ENCODE measurements at regions not wholly inside any gene's neighbourhood (a gene's known extent, or its start where the extent isn't known, plus 50 kb on each side); places are given as distances from the start of the nearest gene placed in this dataset.

GRCh38 chr3:159144472-159144871, 342.6 kb downstream of the MFSD1 start:
- H3K27ac ChIP-seq (ENCODE audit: low read depth in 1 of 2, low read length in 2 of 2): no peak overlapping the region
- H3K27me3 ChIP-seq (ENCODE audit: control insufficient read depth in 1 of 2, insufficient read depth in 2 of 2, low read length in 1 of 2): no peaks in the 10 kb centered on the region
- H3K4me3 ChIP-seq (ENCODE audit: low read length in 2 of 2): no peak overlapping the region
- ATAC-seq (ENCODE audit: low FRiP score) (no peak), DNase-seq (no peak)
- no peaks in the 10 kb centered on the region for H3K9me3 ChIP-seq (ENCODE audit: control insufficient read depth, low read length)
- H3K4me1 ChIP-seq (ENCODE audit: control insufficient read depth in 1 of 2, insufficient read depth in 2 of 2, low read length in 2 of 2): no peaks in the 10 kb centered on the region
- intact Hi-C loops (cut with DNase I): no loop called here
- no peaks in the 10 kb centered on the region for H3K36me3 ChIP-seq (ENCODE audit: control insufficient read depth in 1 of 2, insufficient read depth in 2 of 2, low read length in 1 of 2)
- WGBS, 2 donors: 60% methylated on average over 2 of the region's 2 CpGs

- no peak for DNase-seq
- H3K27ac ChIP-seq (ENCODE audit: low read depth in 1 of 2, low read length in 2 of 2): no peak overlapping the region
- no peak overlapping the region for H3K4me3 ChIP-seq (ENCODE audit: low read length in 2 of 2)
- H3K9me3 ChIP-seq (ENCODE audit: control insufficient read depth, low read length): no peaks in the 10 kb centered on the region
- no peaks in the 10 kb centered on the region for H3K27me3 ChIP-seq (ENCODE audit: control insufficient read depth in 1 of 2, insufficient read depth in 2 of 2, low read length in 1 of 2)
- ATAC-seq (ENCODE audit: low FRiP score): no peak
- intact Hi-C loops (cut with DNase I): no loop called here
- no peaks in the 10 kb centered on the region for H3K4me1 ChIP-seq (ENCODE audit: control insufficient read depth in 1 of 2, insufficient read depth in 2 of 2, low read length in 2 of 2)
- no peaks in the 10 kb centered on the region for H3K36me3 ChIP-seq (ENCODE audit: control insufficient read depth in 1 of 2, insufficient read depth in 2 of 2, low read length in 1 of 2)
Observed at GRCh38 chr3:159144891-159145290, 343.0 kb downstream of the MFSD1 start.

- no peaks in the 10 kb centered on the region for H3K9me3 ChIP-seq (ENCODE audit: control insufficient read depth, low read length)
- 65 to 71% methylated on average over 3 of the region's 3 CpGs for WGBS, 2 donors
- no peak overlapping the region for H3K4me3 ChIP-seq (ENCODE audit: low read length in 2 of 2)
- H3K36me3 ChIP-seq (ENCODE audit: control insufficient read depth in 1 of 2, insufficient read depth in 2 of 2, low read length in 1 of 2): no peaks in the 10 kb centered on the region
- no peaks in the 10 kb centered on the region for H3K27me3 ChIP-seq (ENCODE audit: control insufficient read depth in 1 of 2, insufficient read depth in 2 of 2, low read length in 1 of 2)
- H3K4me1 ChIP-seq (ENCODE audit: control insufficient read depth in 1 of 2, insufficient read depth in 2 of 2, low read length in 2 of 2): no peaks in the 10 kb centered on the region
- no peak overlapping the region for H3K27ac ChIP-seq (ENCODE audit: low read depth in 1 of 2, low read length in 2 of 2)
- ATAC-seq (ENCODE audit: low FRiP score) (no peak), DNase-seq (no peak)
- intact Hi-C loops (cut with DNase I): no loop called here
Observed at GRCh38 chr3:159146392-159146791, 344.5 kb downstream of the MFSD1 start.

GRCh38 chr3:159146856-159147435, 345.1 kb downstream of the MFSD1 start:
- ATAC-seq (ENCODE audit: low FRiP score) (no peak), DNase-seq (no peak)
- 45 to 56% methylated on average over 4 of the region's 4 CpGs for WGBS, 2 donors
- Histone ChIP-seq H3K27me3 (ENCODE audit: control insufficient read depth in 1 of 2, insufficient read depth in 2 of 2, low read length in 1 of 2) (no peaks in the 10 kb centered on the region), H3K4me3 (ENCODE audit: low read length in 2 of 2) (no peak overlapping the region), H3K36me3 (ENCODE audit: control insufficient read depth in 1 of 2, insufficient read depth in 2 of 2, low read length in 1 of 2) (no peaks in the 10 kb centered on the region), H3K4me1 (ENCODE audit: control insufficient read depth in 1 of 2, insufficient read depth in 2 of 2, low read length in 2 of 2) (no peaks in the 10 kb centered on the region), H3K27ac (ENCODE audit: low read depth in 1 of 2, low read length in 2 of 2) (no peak overlapping the region), H3K9me3 (ENCODE audit: control insufficient read depth, low read length) (no peaks in the 10 kb centered on the region)
- intact Hi-C loops (cut with DNase I): no loop called here

- intact Hi-C loops (cut with DNase I): no loop called here
- Histone ChIP-seq H3K27ac (ENCODE audit: low read depth in 1 of 2, low read length in 2 of 2) (no peak overlapping the region), H3K9me3 (ENCODE audit: control insufficient read depth, low read length) (no peaks in the 10 kb centered on the region), H3K4me1 (ENCODE audit: control insufficient read depth in 1 of 2, insufficient read depth in 2 of 2, low read length in 2 of 2) (no peaks in the 10 kb centered on the region), H3K27me3 (ENCODE audit: control insufficient read depth in 1 of 2, insufficient read depth in 2 of 2, low read length in 1 of 2) (no peaks in the 10 kb centered on the region), H3K4me3 (ENCODE audit: low read length in 2 of 2) (no peak overlapping the region), H3K36me3 (ENCODE audit: control insufficient read depth in 1 of 2, insufficient read depth in 2 of 2, low read length in 1 of 2) (no peaks in the 10 kb centered on the region)
- DNase-seq (no peak), ATAC-seq (ENCODE audit: low FRiP score) (no peak)
- WGBS, 2 donors: 82 to 83% methylated on average over 4 of the region's 4 CpGs
Observed at GRCh38 chr3:159147813-159148212, 346.0 kb downstream of the MFSD1 start.

DNA sequence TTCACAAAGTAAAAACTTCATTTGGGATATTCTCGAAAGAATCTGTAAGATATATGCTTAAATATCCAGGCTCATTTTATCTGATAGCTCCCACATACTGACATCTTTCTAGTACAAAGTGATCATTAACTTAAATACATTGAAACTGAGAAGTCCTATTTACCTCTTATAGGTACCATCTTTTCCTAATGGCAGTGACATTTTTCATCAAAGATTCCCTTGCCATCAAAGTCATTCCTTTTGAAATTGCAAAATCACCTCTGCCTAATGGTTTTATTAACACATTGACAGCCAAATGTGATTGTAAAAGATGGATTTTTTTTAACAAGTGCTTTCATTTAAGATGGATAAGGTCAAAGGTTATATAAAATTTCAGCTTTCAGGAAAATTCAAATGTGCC, 346.6 kb downstream of the MFSD1 start:
- Histone ChIP-seq H3K9me3 (ENCODE audit: control insufficient read depth, low read length) (no peaks in the 10 kb centered on the region), H3K36me3 (ENCODE audit: control insufficient read depth in 1 of 2, insufficient read depth in 2 of 2, low read length in 1 of 2) (no peaks in the 10 kb centered on the region), H3K4me1 (ENCODE audit: control insufficient read depth in 1 of 2, insufficient read depth in 2 of 2, low read length in 2 of 2) (no peaks in the 10 kb centered on the region), H3K27me3 (ENCODE audit: control insufficient read depth in 1 of 2, insufficient read depth in 2 of 2, low read length in 1 of 2) (no peaks in the 10 kb centered on the region), H3K27ac (ENCODE audit: low read depth in 1 of 2, low read length in 2 of 2) (no peak overlapping the region), H3K4me3 (ENCODE audit: low read length in 2 of 2) (no peak overlapping the region)
- intact Hi-C loops (cut with DNase I): no loop called here
- DNase-seq (no peak), ATAC-seq (ENCODE audit: low FRiP score) (no peak)
- 68 to 81% methylated on average over 1 of the region's 1 CpG for WGBS, 2 donors

DNA sequence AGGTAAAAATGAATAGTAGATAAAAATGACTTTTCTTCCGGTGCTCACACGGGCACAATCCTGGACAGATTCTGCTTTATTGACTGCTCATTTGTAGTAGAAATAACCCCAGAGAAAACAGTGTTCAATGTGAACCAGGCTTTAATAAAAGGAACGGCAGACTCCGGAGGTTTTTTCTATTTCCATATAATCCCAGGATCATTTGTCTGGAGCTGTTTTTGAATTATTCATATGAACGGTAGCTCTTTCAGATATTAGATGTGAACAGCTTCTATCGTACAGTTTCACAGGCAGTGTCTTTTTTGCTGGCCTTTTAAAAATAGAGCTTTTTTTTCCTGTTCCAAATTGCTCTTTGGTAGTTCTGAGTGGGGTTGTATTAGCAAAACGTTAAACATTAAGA, 347.3 kb downstream of the MFSD1 start:
- Histone ChIP-seq H3K36me3 (ENCODE audit: control insufficient read depth in 1 of 2, insufficient read depth in 2 of 2, low read length in 1 of 2) (no peaks in the 10 kb centered on the region), H3K9me3 (ENCODE audit: control insufficient read depth, low read length) (no peaks in the 10 kb centered on the region), H3K27me3 (ENCODE audit: control insufficient read depth in 1 of 2, insufficient read depth in 2 of 2, low read length in 1 of 2) (no peaks in the 10 kb centered on the region), H3K27ac (ENCODE audit: low read depth in 1 of 2, low read length in 2 of 2) (no peak overlapping the region), H3K4me1 (ENCODE audit: control insufficient read depth in 1 of 2, insufficient read depth in 2 of 2, low read length in 2 of 2) (no peaks in the 10 kb centered on the region), H3K4me3 (ENCODE audit: low read length in 2 of 2) (no peak overlapping the region)
- intact Hi-C loops (cut with DNase I): no loop called here
- ATAC-seq (ENCODE audit: low FRiP score) (no peak), DNase-seq (no peak)
- 78 to 82% methylated on average over 7 of the region's 7 CpGs for WGBS, 2 donors

- H3K36me3 ChIP-seq (ENCODE audit: control insufficient read depth in 1 of 2, insufficient read depth in 2 of 2, low read length in 1 of 2): no peaks in the 10 kb centered on the region
- intact Hi-C loops (cut with DNase I): no loop called here
- no peaks in the 10 kb centered on the region for H3K9me3 ChIP-seq (ENCODE audit: control insufficient read depth, low read length)
- no peaks in the 10 kb centered on the region for H3K4me1 ChIP-seq (ENCODE audit: control insufficient read depth in 1 of 2, insufficient read depth in 2 of 2, low read length in 2 of 2)
- ATAC-seq (ENCODE audit: low FRiP score) (no peak), DNase-seq (no peak)
- no peak overlapping the region for H3K27ac ChIP-seq (ENCODE audit: low read depth in 1 of 2, low read length in 2 of 2)
- WGBS, 2 donors: 81% methylated on average over 1 of the region's 1 CpG
- H3K4me3 ChIP-seq (ENCODE audit: low read length in 2 of 2): no peak overlapping the region
- no peaks in the 10 kb centered on the region for H3K27me3 ChIP-seq (ENCODE audit: control insufficient read depth in 1 of 2, insufficient read depth in 2 of 2, low read length in 1 of 2)
Observed at GRCh38 chr3:159149633-159150032, 347.8 kb downstream of the MFSD1 start.

DNA sequence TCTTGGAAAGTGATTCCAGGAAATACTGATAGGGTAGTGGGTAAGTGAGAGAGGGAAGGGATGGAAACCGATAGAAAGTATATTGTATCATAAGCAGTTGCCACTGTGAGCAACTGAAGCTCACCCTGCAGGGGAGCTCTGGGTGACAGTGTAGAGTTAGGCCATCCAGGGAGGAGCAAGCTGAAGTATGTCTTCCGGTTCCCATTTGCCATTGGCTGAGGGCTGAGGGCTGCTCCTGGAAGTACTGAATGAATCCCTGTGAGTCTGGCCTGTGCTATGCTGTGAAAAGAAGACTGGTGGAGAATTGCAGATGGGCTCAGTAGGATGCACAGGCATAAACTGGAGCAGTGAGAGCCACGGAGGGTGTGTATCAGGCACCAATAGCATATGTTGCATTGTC, 348.3 kb downstream of the MFSD1 start:
- Histone ChIP-seq H3K27ac (ENCODE audit: low read depth in 1 of 2, low read length in 2 of 2) (no peak overlapping the region), H3K36me3 (ENCODE audit: control insufficient read depth in 1 of 2, insufficient read depth in 2 of 2, low read length in 1 of 2) (no peaks in the 10 kb centered on the region), H3K4me3 (ENCODE audit: low read length in 2 of 2) (no peak overlapping the region), H3K9me3 (ENCODE audit: control insufficient read depth, low read length) (no peaks in the 10 kb centered on the region), H3K27me3 (ENCODE audit: control insufficient read depth in 1 of 2, insufficient read depth in 2 of 2, low read length in 1 of 2) (no peaks in the 10 kb centered on the region), H3K4me1 (ENCODE audit: control insufficient read depth in 1 of 2, insufficient read depth in 2 of 2, low read length in 2 of 2) (no peaks in the 10 kb centered on the region)
- ATAC-seq (ENCODE audit: low FRiP score) (peak; percentile 44), DNase-seq (no peak)
- intact Hi-C loops (cut with DNase I): no loop called here
- WGBS, 2 donors: 78 to 79% methylated on average over 3 of the region's 3 CpGs
